Osteocyte (in vitro differentiated cells): ENCODE measurements at regions not wholly inside any gene's neighbourhood (a gene's known extent, or its start where the extent isn't known, plus 50 kb on each side); places are given as distances from the start of the nearest gene placed in this dataset.

ENCODE experiments used
- DNase-seq: peaks from one replicate; pipeline ENCODE4 v3.0.0; 2021; ENCODE audit warnings: mixed read lengths; ENCODE audit not compliant: unreplicated experiment; ENCODE audit errors: extremely low spot score
- H3K27ac Mint-ChIP-seq: one replicate; pipeline ENCODE4 v1.8.0; 2021; ENCODE audit warnings: mild to moderate bottlenecking, mixed read lengths; ENCODE audit not compliant: unreplicated experiment
- H3K27me3 Mint-ChIP-seq: one replicate; pipeline ENCODE4 v1.8.0; 2021; ENCODE audit warnings: mixed read lengths; ENCODE audit not compliant: unreplicated experiment
- H3K36me3 Mint-ChIP-seq: one replicate; pipeline ENCODE4 v1.8.0; 2021; ENCODE audit warnings: mixed read lengths; ENCODE audit not compliant: unreplicated experiment
- H3K4me1 Mint-ChIP-seq: one replicate; pipeline ENCODE4 v1.8.0; 2021; ENCODE audit warnings: mixed read lengths; ENCODE audit not compliant: unreplicated experiment
- H3K4me3 Mint-ChIP-seq: one replicate; pipeline ENCODE4 v1.8.0; 2021; ENCODE audit warnings: mild to moderate bottlenecking, moderate library complexity, mixed read lengths; ENCODE audit not compliant: unreplicated experiment
- H3K9me3 Mint-ChIP-seq: one replicate; pipeline ENCODE4 v1.8.0; 2021; ENCODE audit warnings: mixed read lengths; ENCODE audit not compliant: unreplicated experiment
- TF ChIP-seq, protein P1 (sequence below): fragments of 200-600 bp; sonication (generic); IDR thresholded peaks from 2 replicates; pipeline ENCODE4 v1.5.0; 2021; ENCODE audit warnings: antibody characterized with exemption, mild to moderate bottlenecking, moderate library complexity

DNA sequence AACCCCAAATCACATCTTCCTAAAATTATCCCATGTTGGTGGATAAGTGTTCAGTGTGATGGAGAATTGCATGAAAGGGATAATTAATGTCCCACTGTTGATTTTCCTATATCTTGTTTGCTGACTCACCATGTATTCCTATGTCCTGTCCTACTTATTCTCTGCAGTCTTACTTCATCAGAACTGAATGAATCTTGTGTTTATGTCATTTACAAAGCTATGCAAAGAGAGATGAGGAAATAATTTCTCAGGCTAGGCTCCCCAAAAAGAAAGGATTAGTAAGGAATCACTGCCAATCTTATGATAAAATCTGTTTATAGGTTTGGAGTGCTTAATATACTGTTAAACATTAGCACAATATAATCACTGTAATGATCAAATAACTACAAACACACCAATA lies 360.8 kb downstream of the CRPPA start:
- Mint-ChIP-seq H3K4me1 (peaks cover 35% of the 10 kb centered on the region), H3K27ac (no peak overlapping the region), H3K27me3 (no peaks in the 10 kb centered on the region), H3K9me3 (peaks cover 6% of the 10 kb centered on the region), H3K36me3 (no peaks in the 10 kb centered on the region), H3K4me3 (no peak overlapping the region)
- DNase-seq = no peak
- TF ChIP-seq, protein P1, sequence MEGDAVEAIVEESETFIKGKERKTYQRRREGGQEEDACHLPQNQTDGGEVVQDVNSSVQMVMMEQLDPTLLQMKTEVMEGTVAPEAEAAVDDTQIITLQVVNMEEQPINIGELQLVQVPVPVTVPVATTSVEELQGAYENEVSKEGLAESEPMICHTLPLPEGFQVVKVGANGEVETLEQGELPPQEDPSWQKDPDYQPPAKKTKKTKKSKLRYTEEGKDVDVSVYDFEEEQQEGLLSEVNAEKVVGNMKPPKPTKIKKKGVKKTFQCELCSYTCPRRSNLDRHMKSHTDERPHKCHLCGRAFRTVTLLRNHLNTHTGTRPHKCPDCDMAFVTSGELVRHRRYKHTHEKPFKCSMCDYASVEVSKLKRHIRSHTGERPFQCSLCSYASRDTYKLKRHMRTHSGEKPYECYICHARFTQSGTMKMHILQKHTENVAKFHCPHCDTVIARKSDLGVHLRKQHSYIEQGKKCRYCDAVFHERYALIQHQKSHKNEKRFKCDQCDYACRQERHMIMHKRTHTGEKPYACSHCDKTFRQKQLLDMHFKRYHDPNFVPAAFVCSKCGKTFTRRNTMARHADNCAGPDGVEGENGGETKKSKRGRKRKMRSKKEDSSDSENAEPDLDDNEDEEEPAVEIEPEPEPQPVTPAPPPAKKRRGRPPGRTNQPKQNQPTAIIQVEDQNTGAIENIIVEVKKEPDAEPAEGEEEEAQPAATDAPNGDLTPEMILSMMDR = no peak

DNA sequence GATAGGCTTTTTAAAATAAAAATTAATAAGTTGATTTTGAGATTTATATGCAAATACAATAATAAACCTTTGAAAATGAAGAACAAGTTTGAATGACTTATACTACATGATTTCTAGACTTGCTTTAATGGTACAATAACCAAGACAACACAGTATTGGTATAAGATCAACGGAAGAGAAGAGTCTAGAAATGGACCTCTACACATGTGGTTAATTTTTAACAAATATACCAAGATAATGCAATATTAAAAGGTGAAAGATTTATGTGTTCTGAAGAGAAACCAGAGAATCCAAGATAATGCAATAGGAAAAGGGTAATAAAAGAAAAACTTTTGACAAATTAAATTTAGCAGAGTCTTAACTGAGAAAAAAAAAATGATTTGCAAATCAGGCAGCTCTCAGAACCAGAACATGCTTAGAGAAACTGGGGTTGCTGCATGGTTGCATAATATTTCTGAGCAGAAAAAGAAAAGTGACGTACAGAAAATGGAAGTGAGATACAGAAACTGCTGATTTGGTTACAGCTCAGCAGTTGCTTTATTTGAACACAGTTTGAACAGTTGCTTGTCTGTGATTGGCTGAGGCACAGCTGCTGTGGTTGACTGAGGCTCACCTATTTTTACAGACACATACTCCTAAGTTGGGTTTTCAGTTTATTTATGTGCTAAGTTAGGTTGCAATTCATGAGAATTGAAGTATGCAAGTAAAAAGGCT lies 365.9 kb downstream of the CRPPA start:
- H3K27me3 Mint-ChIP-seq = no peaks in the 10 kb centered on the region
- no peaks in the 10 kb centered on the region for H3K36me3 Mint-ChIP-seq

DNA sequence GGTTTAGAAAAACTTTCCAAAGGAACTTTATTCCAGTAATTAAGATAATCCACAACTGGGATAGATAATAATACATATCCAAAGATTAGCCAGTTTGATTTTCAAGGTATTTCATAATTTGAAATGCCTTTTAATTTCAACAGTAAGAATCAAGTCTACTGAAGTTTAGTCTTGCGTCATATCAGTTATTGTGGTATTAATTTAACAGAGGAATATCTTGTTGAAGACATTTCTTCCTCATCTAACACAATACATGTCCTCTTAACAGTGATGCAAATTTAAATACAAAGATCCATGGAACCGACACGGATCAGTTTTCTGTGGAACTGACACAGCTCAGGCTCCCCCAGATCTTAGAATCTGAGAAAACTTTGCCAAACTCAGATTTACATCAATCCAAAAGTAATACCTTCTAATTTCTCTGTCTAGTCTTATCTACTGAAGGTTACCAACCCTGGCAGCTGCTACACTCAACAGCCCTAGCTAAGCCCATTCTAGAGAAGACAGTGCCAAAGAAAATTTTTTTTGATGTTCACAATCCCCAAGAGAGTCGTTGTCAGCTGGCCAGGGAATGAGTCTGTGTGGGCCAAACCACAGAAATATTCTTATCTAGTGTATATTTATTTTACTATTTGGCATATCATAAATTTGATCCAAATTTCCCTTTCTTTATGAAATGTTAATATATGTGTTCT lies 365.2 kb upstream of the MEOX2 start:
- H3K27me3 Mint-ChIP-seq = no peaks in the 10 kb centered on the region
- TF ChIP-seq, protein P1 = no peak
- H3K4me3 Mint-ChIP-seq = no peak overlapping the region

More for the DNA sequence above, 365.9 kb downstream of the CRPPA start:
- Mint-ChIP-seq H3K4me3 (no peak overlapping the region), H3K9me3 (no peaks in the 10 kb centered on the region), H3K4me1 (peaks cover 5% of the 10 kb centered on the region), H3K27ac (no peak overlapping the region)
- TF ChIP-seq, protein P1 = no peak
- DNase-seq = no peak

DNA sequence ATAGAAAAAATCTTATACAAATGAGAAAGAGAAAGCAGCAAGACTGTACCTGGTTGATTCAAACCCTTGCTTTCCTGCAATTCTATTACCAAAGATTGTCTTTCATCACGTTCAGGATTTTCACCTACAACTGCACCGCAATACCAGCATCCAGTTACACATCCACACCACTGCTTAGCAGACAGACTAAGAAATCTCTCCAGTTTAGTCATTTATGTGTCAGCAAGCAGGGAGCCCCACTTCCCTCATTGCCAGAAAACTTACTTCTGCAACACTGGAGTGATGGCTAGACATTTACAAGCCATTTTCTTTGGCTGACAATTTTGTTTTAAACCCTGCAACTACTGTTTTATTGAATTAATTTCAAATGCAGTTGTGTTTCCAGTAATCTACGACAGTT lies 359.6 kb upstream of the MEOX2 start:
- Mint-ChIP-seq H3K9me3 (no peaks in the 10 kb centered on the region), H3K36me3 (no peaks in the 10 kb centered on the region), H3K4me3 (no peak overlapping the region), H3K27me3 (no peaks in the 10 kb centered on the region), H3K27ac (no peak overlapping the region), H3K4me1 (no peaks in the 10 kb centered on the region)
- TF ChIP-seq, protein P1 = no peak
- DNase-seq = no peak

More for the DNA sequence above, 365.2 kb upstream of the MEOX2 start:
- Mint-ChIP-seq H3K27ac (no peak overlapping the region), H3K4me1 (peaks cover 5% of the 10 kb centered on the region), H3K36me3 (no peaks in the 10 kb centered on the region), H3K9me3 (no peaks in the 10 kb centered on the region)
- no peak for DNase-seq

DNA sequence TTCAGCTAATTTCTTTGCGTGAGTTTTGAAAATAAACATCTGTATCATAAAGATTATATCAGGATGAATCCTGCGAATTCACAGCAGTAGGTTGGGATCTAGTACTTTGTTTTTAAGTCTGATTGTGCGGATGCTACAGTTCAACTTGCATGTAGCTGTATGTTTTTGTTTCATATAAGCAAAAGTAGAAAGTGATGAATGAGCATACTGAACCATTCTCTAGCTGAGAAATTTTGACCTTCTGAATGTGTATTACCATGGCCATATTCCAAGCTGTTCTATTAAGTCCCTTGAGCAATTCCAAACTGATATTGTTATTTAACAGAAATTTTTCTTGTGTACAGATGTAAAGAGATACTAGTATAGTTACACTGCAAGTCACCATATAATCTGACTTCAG lies 358.8 kb upstream of the MEOX2 start:
- no peak overlapping the region for H3K4me3 Mint-ChIP-seq
- TF ChIP-seq, protein P1 = no peak
- no peak for DNase-seq
- peaks cover 3% of the 10 kb centered on the region for H3K4me1 Mint-ChIP-seq
- H3K36me3 Mint-ChIP-seq = no peaks in the 10 kb centered on the region
- no peaks in the 10 kb centered on the region for H3K9me3 Mint-ChIP-seq
- H3K27ac Mint-ChIP-seq = no peak overlapping the region
- H3K27me3 Mint-ChIP-seq = no peaks in the 10 kb centered on the region
